Keratinocyte (primary cell): ENCODE measurements at regions not wholly inside any gene's neighbourhood (a gene's known extent, or its start where the extent isn't known, plus 50 kb on each side); places are given as distances from the start of the nearest gene placed in this dataset.

Experiments used
- DNase-seq: peaks from one replicate; pipeline ENCODE4 v3.0.0-alpha.2; 2011; ENCODE audit warnings: low read depth, missing footprints, low spot score
- FAIRE-seq: peaks from 2 replicates; lab custom pipeline; 2011; peaks lifted over from hg19 to GRCh38; lab: Jason Lieb, UNC
- H2AFZ ChIP-seq: 2 replicates; pipeline ENCODE4 v1.6.0; 2012; ENCODE audit warnings: low read length, control low read depth, inconsistent platforms; ENCODE audit not compliant: control insufficient read depth
- H3K27ac ChIP-seq: 2 replicates; pipeline ENCODE4 v1.5.1; 2011; ENCODE audit warnings: low read length; ENCODE audit not compliant: control insufficient read depth, insufficient read depth
- H3K27me3 ChIP-seq: 3 replicates; pipeline ENCODE4 v1.6.0; 2011; ENCODE audit warnings: low read length; ENCODE audit not compliant: control insufficient read depth, insufficient read depth; ENCODE audit errors: extremely low read depth
- H3K36me3 ChIP-seq, 2 experiments: 2 replicates in 1 of 2; 3 replicates in 1 of 2; pipeline ENCODE4 v1.5.1; 2011; ENCODE audit warnings: low read length in 2 of 2, mild to moderate bottlenecking in 1 of 2; ENCODE audit not compliant: control insufficient read depth in 2 of 2, insufficient read depth in 2 of 2; ENCODE audit errors: extremely low read depth in 1 of 2
- H3K4me1 ChIP-seq: 3 replicates; pipeline ENCODE4 v1.5.1; 2011; ENCODE audit warnings: low read length; ENCODE audit not compliant: control insufficient read depth, insufficient read depth; ENCODE audit errors: extremely low read depth
- H3K4me2 ChIP-seq: 3 replicates; pipeline ENCODE4 v1.6.0; 2011; ENCODE audit warnings: low read depth, low read length; ENCODE audit not compliant: control insufficient read depth, insufficient read depth; ENCODE audit errors: extremely low read depth
- H3K4me3 ChIP-seq, 3 experiments: fragments of 200-600 bp in 1 of 3; sonication (generic) in 1 of 3; 2 replicates in 2 of 3; 3 replicates in 1 of 3; pipeline ENCODE4 v1.5.1; 2011 to 2016; ENCODE audit warnings: low read length in 3 of 3, mild to moderate bottlenecking in 3 of 3, control low read depth in 2 of 3, inconsistent platforms in 1 of 3, low read depth in 1 of 3, mixed read lengths in 1 of 3, mixed run types in 1 of 3, moderate library complexity in 1 of 3; ENCODE audit not compliant: control insufficient read depth in 2 of 3, insufficient read depth in 2 of 3; ENCODE audit errors: extremely low read depth in 1 of 3
- H3K79me2 ChIP-seq: 2 replicates; pipeline ENCODE4 v1.6.0; 2012; ENCODE audit warnings: low read length; ENCODE audit not compliant: control insufficient read depth, insufficient read depth
- H3K9ac ChIP-seq: 3 replicates; pipeline ENCODE4 v1.6.0; 2011; ENCODE audit warnings: low read length; ENCODE audit not compliant: control insufficient read depth, insufficient read depth; ENCODE audit errors: extremely low read depth
- H3K9me1 ChIP-seq: 3 replicates; pipeline ENCODE4 v1.6.0; 2011; ENCODE audit warnings: low read length; ENCODE audit not compliant: control insufficient read depth, insufficient read depth; ENCODE audit errors: extremely low read depth
- H3K9me3 ChIP-seq: 2 replicates; pipeline ENCODE4 v1.5.1; 2012; ENCODE audit warnings: low read depth, low read length; ENCODE audit not compliant: control insufficient read depth
- H4K20me1 ChIP-seq: 3 replicates; pipeline ENCODE4 v1.6.0; 2011; ENCODE audit warnings: low read length; ENCODE audit not compliant: control insufficient read depth, insufficient read depth; ENCODE audit errors: extremely low read depth
- CTCF ChIP-seq, 3 experiments: IDR thresholded peaks in 1 of 3; conservative IDR thresholded peaks in 1 of 3; optimal IDR thresholded peaks in 1 of 3; 2 replicates in 2 of 3; 3 replicates in 1 of 3; pipeline versions ENCODE3 to v1.5.1; 2011; ENCODE audit warnings: low read length in 3 of 3, mild to moderate bottlenecking in 3 of 3, moderate library complexity in 2 of 3, control low read depth in 1 of 3, inconsistent platforms in 1 of 3; ENCODE audit not compliant: insufficient read depth in 2 of 3; ENCODE audit errors: extremely low read depth in 1 of 3
- EZH2 ChIP-seq: IDR thresholded peaks from one replicate; pipeline ENCODE4 v1.6.1; 2012; ENCODE audit warnings: inconsistent platforms, mild to moderate bottlenecking, low read length, moderate library complexity
- dilution Hi-C: fragments of 300-500 bp; cut with MboI; formaldehyde crosslinking; loops from one replicate; pipeline ENCODE4 v1.7.0; 2020; ENCODE audit warnings: low sequenced_read_pairs; ENCODE audit not compliant: extremely low pct_ligation_motif_present

- FAIRE-seq (no peak), DNase-seq (no peak)
- Histone ChIP-seq H3K79me2 (no peaks in the 10 kb centered on the region), H3K9ac (no peak overlapping the region), H3K4me3 (no peak overlapping the region), H3K4me1 (no peaks in the 10 kb centered on the region), H3K27me3 (no peaks in the 10 kb centered on the region), H2AFZ (no peak overlapping the region), H3K27ac (no peak overlapping the region), H3K4me2 (no peak overlapping the region), H3K9me1 (no peaks in the 10 kb centered on the region), H3K36me3 (no peaks in the 10 kb centered on the region), H4K20me1 (no peaks in the 10 kb centered on the region), H3K9me3 (no peaks in the 10 kb centered on the region)
- dilution Hi-C loops, result no loop called here
- no peak for TF ChIP-seq EZH2
- no peak for TF ChIP-seq CTCF (optimal IDR thresholded peaks at IDR 0.05 in 1 of 3, IDR thresholded peaks at IDR 0.05 in 1 of 3, conservative IDR thresholded peaks at IDR 0.05 in 1 of 3; ENCODE audit: extremely low read depth in 1 of 3, insufficient read depth in 2 of 3, low read length in 3 of 3)
Observed at GRCh38 chr12:30867415-30867814, 59.1 kb upstream of the TSPAN11 start.

GRCh38 chr12:30866256-30866655 is 60.3 kb upstream of the TSPAN11 start:
- H2AFZ ChIP-seq, result no peak overlapping the region
- TF ChIP-seq EZH2 (no peak), CTCF (optimal IDR thresholded peaks at IDR 0.05 in 1 of 3, IDR thresholded peaks at IDR 0.05 in 1 of 3, conservative IDR thresholded peaks at IDR 0.05 in 1 of 3; ENCODE audit: extremely low read depth in 1 of 3, insufficient read depth in 2 of 3, low read length in 3 of 3) (no peak)
- DNase-seq (no peak), FAIRE-seq (no peak)
- H3K36me3 ChIP-seq, result no peaks in the 10 kb centered on the region
- H3K27ac ChIP-seq, result no peak overlapping the region
- H3K4me3 ChIP-seq, result no peak overlapping the region
- H4K20me1 ChIP-seq, result no peaks in the 10 kb centered on the region
- no peaks in the 10 kb centered on the region for H3K4me1 ChIP-seq
- H3K9me3 ChIP-seq, result no peaks in the 10 kb centered on the region
- H3K9me1 ChIP-seq, result no peaks in the 10 kb centered on the region
- H3K4me2 ChIP-seq, result no peak overlapping the region
- dilution Hi-C loops, result no loop called here
- no peaks in the 10 kb centered on the region for H3K27me3 ChIP-seq
- no peaks in the 10 kb centered on the region for H3K79me2 ChIP-seq
- H3K9ac ChIP-seq, result no peak overlapping the region
